GM12874 (cell line): ENCODE measurements at regions not wholly inside any gene's neighbourhood (a gene's known extent, or its start where the extent isn't known, plus 50 kb on each side); places are given as distances from the start of the nearest gene placed in this dataset.

Experiments
- CTCF ChIP-seq: IDR thresholded peaks from 2 replicates; pipeline ENCODE4 v1.5.1; 2011; ENCODE audit warnings: low read depth, mild to moderate bottlenecking, control low read depth, low read length, moderate library complexity; ENCODE audit not compliant: insufficient read depth

- no peak for TF ChIP-seq CTCF
Measured at GRCh38 chr2:199195927-199196502, 261.7 kb downstream of the SATB2 start.

GRCh38 chr2:199191461-199191860 is 266.3 kb downstream of the SATB2 start:
- TF ChIP-seq CTCF: no peak

- TF ChIP-seq CTCF: no peak
Measured at GRCh38 chr2:199189229-199189628, 268.5 kb downstream of the SATB2 start.

- TF ChIP-seq CTCF: no peak
Measured at GRCh38 chr2:199186301-199186751, 271.4 kb downstream of the SATB2 start.

GRCh38 chr2:199163613-199164458 is 293.9 kb downstream of the SATB2 start:
- no peak for TF ChIP-seq CTCF

- no peak for TF ChIP-seq CTCF
Measured at GRCh38 chr2:199160677-199161465, 296.9 kb downstream of the SATB2 start.

- no peak for TF ChIP-seq CTCF
Measured at GRCh38 chr2:199160081-199160480, 297.7 kb downstream of the SATB2 start.
